SIG-M5 treated with dmso at 0.1 percent for 504 hours (cell line): ENCODE measurements at regions not wholly inside any gene's neighbourhood (a gene's known extent, or its start where the extent isn't known, plus 50 kb on each side); places are given as distances from the start of the nearest gene placed in this dataset.

Experiments
- DNase-seq: peaks from one replicate; lab custom pipeline; 2025; ENCODE audit not compliant: unreplicated experiment; lab: John Stamatoyannopoulos, UW

DNA sequence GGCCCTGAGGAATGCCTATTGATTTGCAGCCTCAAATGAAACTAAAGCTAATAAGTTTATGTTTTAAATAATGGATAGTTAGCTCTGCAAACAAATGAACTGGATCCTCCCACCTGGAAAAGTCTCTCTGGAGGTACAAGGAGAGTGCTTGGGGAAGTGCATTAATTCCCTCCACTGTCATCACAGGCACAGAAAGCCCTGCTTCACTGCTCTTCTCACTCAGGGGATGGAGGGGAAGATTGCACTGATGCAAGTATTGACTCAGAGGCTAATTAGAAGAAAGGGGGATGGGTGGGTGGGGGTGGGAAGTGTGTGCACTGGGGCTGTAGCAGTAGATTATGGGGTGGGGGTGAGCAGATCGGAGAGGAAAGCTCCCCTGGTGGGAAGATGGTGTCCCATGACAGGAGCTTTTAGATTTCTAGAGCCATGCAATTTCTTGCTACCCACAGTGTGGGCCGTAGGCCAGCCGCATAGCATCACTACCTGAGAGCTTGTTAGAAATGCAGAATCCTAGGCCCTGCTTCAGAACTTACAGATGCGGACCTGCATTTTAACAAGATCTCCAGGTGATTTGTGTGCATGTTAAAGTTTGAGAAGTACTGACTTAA lies 163.9 kb downstream of the HIPK3 start:
- DNase-seq, result no peak

DNA sequence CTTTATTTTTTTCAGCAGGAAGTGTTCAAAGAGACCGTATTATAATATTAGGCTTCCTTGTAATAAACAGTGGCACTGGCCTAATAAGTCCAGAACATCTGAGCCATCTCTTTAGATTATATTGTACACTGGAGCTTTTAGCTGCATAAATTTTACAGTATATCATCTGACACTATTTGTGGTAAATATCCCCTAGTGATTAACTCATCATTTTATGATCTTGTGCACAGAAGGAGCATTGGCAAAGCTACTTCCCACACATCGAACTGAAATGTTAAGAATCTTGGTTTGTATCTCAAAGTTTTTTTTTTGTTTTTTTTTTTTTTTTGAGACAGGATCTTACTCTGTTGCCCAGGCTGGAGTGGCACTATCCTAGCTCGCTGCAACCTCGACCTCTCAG lies 162.7 kb downstream of the HIPK3 start:
- DNase-seq, result no peak

DNA sequence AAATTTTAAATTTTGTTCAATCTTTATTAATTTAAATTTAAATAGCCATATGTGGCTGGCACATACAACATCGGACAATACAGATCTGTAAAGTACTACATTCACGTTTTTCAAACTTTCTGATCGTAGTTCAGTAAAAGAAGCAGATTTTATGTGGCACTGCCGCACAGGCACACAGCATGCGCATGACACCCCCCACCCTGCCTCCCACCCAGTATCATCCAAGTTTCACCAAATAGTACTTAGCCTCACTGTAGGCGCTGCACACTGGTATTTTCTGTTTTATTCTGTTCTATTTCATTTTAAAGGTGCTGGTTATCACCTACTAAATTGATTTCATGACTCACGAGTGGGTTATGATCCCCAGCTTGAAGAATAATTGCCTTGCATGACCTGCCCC lies 159.9 kb downstream of the HIPK3 start:
- DNase-seq, result no peak

DNA sequence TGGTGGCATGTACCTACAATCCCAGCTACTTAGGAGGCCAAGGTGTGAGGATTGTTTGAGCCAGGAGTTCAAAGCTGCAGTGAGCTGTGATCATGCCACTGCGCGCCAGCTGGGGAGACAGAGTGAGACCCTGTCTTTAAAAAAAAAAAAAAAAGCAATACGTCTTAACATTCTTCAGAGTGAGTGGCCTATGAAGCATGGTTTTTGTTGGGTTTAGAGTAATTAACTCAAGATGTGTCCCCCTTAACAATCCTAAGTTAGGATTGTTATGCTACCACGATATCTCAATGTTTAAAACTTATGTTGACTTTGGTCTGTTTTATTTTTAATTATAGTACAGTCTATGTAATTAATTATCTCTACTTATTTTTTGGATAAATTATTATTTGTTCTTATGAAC lies 156.1 kb downstream of the HIPK3 start:
- DNase-seq, result no peak

DNA sequence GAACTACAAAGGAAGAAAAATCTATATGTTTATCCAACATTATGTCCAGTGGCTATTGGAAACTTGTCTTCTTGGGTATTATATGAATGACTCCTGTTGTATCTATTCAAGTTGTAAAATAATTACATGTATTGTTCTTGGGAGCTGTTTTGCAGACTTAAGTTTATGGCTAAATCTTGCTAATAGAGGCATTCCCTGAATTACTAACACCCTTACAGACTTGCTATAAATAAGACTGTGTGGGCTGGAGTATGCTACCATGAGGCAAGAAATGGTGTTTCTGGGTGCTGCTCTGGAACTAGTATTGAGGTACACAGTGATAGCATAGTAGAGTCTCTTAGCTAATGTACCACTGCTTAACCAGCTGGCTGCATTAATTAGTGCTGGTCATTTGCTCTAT lies 155.1 kb downstream of the HIPK3 start:
- no peak for DNase-seq

DNA sequence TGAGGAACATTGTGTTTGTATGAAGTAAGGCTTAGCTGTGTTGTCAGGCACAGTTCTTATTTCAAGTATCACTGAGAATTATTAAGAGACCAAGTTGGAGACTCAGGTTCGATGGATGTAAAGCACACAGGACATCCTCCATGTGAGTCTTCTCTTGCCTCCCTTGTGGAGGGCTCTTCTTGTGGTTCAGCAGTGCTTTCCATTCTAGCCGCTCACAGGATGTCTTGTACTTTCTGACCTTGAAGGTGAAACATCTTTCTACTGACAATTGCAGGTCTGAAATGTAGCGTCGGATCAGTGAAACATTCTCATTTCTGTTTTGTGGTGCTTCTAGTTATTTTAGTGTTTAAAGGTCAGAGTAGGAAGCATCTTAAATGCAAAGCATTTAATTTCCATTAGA lies 154.6 kb downstream of the HIPK3 start:
- no peak for DNase-seq

DNA sequence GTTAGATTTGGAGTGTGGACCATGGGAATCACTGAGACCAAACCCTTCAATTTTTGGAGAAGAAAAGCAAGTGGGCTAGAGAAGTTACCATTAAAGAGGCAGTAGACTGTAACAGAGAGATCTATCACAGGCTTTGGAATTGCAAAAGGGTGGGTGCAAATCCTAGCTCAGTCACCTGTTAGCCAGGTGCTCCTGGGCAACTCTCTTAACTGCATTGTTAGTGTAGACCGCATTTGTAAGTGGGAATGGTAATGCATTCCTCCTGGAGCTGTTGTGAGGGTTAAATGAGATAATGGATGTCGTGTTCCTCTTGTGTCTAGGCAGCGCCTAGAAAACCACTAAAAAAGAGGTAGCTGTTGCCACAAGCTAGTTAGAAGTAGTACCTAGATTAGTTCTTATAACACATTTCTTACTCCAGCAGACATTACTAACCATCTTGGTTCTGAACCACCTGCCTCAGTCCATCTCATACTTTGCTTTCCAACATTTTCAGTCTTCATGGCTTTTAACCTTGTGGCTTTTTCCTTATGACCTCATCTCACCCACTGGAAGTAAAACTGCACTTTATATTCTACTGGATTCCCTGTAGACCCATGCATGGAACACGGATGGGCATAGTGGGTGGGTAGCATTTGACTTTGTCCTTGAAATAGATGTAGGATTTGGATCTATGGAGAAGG lies 153.0 kb downstream of the HIPK3 start:
- DNase-seq, result no peak
